Mammary epithelial cell (primary cell): ENCODE measurements at regions not wholly inside any gene's neighbourhood (a gene's known extent, or its start where the extent isn't known, plus 50 kb on each side); places are given as distances from the start of the nearest gene placed in this dataset.

ENCODE experiments used
- CTCF ChIP-seq, 2 donors: IDR thresholded peaks in 1 of 2; conservative IDR thresholded peaks in 1 of 2; 2 replicates each; pipeline ENCODE4 v1.5.1; 2011 to 2012; ENCODE audit warnings: inconsistent platforms in 2 of 2, low read length in 2 of 2, mild to moderate bottlenecking in 2 of 2, control low read depth in 1 of 2, low read depth in 1 of 2; ENCODE audit not compliant: insufficient read depth in 1 of 2; ENCODE audit errors: extremely low read depth in 1 of 2
- EZH2 ChIP-seq: IDR thresholded peaks from 2 replicates; pipeline ENCODE4 v1.6.1; 2012; ENCODE audit warnings: low read length, inconsistent platforms, borderline replicate concordance

- TF ChIP-seq CTCF (conservative IDR thresholded peaks at IDR 0.05 in 1 of 2, IDR thresholded peaks at IDR 0.05 in 1 of 2; ENCODE audit: extremely low read depth in 1 of 2, insufficient read depth in 1 of 2, low read depth in 1 of 2, low read length in 2 of 2) (no peak), EZH2 (no peak)
Observed at GRCh38 chr2:56801770-56802169, 618.0 kb downstream of the CCDC85A start.
